GM04503 (cell line): ENCODE measurements at regions not wholly inside any gene's neighbourhood (a gene's known extent, or its start where the extent isn't known, plus 50 kb on each side); places are given as distances from the start of the nearest gene placed in this dataset.

Experiments
- DNase-seq: peaks from one replicate; pipeline ENCODE4 v3.0.0-alpha.2; 2012; ENCODE audit warnings: low read depth

- DNase-seq = no peak
Measured at GRCh38 chr2:7896940-7897487, 784.8 kb upstream of the ID2 start.

- no peak for DNase-seq
Measured at GRCh38 chr2:7899241-7899640, 782.6 kb upstream of the ID2 start.

DNA sequence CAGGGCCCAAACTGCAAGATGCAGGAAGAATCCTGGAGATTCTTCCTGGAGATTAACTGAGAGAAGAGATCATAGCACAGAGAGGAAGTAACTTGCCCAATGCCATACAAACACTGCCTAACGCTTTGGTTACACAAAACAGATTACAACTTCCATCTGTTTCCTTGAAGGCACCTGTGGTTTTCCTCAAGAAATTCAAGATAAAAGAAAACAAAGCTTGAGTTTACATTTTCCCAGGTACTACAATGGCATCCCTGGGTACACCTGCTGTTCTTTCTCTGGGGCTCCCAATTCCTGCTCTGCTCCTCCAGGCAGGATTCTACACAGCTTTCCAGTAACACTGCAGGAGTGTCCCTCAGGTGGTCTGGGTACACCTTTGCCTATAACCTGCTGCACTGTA is 781.9 kb upstream of the ID2 start:
- no peak for DNase-seq

DNA sequence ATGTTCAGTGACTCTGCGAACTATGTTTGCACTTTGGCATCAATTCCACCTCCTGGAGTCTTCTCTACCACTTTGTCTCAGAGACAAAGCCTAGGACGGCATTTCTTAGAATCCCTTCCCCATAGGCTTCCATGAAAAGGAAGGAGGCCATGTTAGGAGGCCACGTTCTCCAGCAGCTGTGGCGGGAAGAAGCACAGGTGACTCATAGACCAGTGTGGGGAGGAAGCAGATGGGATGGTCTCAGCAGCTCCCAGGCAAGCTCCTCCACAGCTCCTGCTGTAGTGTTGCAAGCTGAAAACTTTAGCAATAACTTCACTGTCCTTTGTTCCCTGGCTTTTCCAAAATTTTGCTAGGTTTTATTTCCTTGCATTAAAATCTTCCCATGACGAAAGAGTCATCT is 781.3 kb upstream of the ID2 start:
- no peak for DNase-seq

GRCh38 chr2:7902251-7902765 is 779.5 kb upstream of the ID2 start:
- no peak for DNase-seq

- no peak for DNase-seq
Measured at GRCh38 chr2:7904319-7904718, 777.5 kb upstream of the ID2 start.

DNA sequence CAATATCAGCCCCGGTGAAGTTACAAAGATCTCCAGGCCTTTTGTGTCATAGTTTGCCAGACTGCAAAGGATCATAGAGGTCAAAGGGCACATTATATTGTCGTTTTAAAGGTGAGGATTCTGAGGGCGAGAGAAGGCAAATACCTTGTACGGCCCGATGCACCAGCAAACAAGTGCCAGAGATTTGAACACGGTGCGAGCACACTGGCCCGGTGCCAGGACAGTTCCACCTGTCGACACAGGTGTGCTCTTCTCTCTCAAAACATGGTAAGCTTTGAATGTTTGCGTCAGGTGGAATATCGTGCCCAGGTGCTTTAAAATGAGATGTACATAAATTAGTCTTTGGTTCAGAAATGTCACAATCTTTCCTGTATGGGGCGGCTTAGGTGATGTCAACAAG is 776.1 kb upstream of the ID2 start:
- DNase-seq = no peak

- no peak for DNase-seq
Measured at GRCh38 chr2:7906431-7906830, 775.4 kb upstream of the ID2 start.

- DNase-seq = no peak
Measured at GRCh38 chr2:7907041-7907440, 774.8 kb upstream of the ID2 start.

DNA sequence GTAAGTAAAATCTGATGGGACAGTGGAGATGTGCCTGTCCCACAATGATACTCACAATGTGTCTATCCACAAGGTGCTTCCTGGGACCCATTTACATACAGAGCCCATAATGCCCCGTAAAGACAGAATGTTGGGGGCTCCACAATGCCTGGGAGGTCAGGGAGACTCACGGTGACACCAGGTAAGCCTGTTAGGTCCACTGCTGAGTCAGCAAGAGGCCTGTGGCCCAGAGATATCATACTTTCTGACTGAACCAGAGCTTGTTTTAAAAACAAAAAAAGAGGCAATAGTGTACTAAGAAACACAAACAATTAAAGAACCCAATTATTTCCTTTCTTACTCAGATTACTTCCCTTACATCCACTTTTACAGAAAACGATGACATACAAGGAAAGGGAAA is 771.1 kb upstream of the ID2 start:
- no peak for DNase-seq

- DNase-seq = no peak
Measured at GRCh38 chr2:7911196-7911595, 770.7 kb upstream of the ID2 start.

DNA sequence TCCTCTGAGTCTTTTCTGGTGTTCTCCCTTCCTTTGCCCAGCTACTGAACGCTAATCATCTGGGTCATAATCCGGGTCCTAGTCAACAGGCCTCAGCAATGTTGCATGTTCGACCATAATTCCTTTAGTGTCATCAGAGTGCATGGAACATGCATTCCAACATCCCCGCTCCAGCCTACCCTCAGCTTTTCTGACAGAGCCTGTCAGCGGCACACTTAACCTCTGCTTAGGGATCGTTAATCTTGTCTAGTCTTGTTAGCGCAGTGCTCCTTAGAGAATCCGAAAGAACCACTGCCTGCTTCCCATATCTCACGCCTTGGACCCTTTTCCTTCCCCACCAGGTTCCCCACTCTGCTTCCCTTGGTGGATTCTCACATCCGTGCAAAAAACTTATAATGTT is 767.9 kb upstream of the ID2 start:
- no peak for DNase-seq

GRCh38 chr2:7915302-7916091 is 766.4 kb upstream of the ID2 start:
- peak; percentile 19 for DNase-seq

DNA sequence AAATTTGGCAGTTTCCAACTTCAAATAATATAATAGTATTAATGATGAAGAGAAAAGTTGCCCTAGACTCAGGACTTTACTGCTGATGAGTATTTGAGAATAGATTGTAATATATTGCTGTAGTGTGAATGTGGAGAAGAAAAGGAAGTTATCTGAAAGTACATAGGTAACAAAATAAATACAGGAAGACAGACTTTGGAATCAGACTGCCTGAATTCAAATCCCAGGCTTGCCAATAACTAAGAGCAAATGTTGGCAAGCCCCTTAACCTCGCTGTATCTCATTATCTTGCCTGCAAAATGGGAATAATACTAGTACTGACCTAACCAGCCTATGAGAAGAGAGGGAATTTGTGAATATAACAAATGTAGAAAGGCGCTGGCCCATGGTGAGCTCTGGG is 765.2 kb upstream of the ID2 start:
- DNase-seq = no peak

GRCh38 chr2:7919510-7919909 is 762.3 kb upstream of the ID2 start:
- no peak for DNase-seq

GRCh38 chr2:7924023-7924762 is 757.7 kb upstream of the ID2 start:
- no peak for DNase-seq

GRCh38 chr2:7925506-7925905 is 756.4 kb upstream of the ID2 start:
- DNase-seq = no peak

GRCh38 chr2:7927691-7928090 is 754.2 kb upstream of the ID2 start:
- peak; percentile 27 for DNase-seq

GRCh38 chr2:7929281-7929680 is 752.6 kb upstream of the ID2 start:
- no peak for DNase-seq

DNA sequence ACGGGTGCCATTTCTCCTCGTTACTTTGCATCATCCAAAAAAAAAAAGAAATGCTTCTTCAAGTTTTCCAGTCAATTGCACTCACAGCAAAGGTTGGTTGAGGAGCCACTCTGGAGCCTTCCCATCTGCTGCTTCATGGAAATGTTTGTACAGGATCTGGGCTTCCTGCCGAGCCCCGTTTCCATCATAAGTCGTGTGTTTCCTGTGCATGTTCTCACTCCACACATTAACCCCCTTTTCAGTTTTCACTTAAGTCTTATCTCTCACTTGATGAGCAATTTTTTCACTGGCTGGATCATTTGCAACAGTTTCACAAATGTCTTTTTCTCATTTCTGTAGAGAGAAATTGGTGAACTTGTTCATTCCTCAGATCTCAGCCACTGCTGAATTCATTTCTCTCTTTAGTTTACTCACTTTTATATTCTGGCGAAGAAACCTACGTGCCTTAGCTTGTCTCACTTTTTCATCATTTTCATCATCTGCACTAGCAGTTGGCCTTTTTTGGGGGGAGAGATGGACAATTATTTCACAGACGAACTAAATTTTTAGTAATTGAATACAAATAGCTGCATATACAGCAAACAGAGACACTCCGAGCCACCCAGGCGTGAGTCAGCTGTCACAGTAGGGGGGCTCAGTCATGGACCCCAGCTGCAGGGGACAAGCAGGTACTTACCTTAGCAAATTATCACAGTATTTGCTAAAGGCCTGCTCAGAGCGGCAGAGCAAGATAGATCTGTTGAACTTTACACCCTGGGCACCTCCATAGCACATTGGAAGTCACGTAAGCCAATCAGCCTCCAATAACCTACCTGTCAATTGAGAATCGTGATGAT is 750.8 kb upstream of the ID2 start:
- peak; percentile 5 for DNase-seq

DNA sequence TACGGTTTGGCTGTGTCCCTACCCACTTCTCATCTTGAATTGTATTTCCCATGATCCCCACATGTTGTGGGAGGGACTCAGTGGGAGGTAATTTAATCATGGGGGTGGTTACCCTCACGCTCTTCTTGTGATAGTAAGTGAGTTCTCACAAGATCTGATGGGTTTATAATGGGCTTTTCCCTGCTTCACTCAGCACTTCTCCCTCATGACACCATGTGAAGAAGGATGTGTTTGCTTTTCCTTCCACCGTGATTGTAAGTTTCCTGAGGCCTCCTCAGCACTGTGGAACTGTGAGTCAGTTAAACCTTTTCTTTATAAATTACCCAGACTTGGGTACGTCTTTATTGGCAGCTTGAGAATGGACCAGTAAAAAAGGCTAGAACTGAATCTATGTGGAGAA is 750.0 kb upstream of the ID2 start:
- DNase-seq = no peak

DNA sequence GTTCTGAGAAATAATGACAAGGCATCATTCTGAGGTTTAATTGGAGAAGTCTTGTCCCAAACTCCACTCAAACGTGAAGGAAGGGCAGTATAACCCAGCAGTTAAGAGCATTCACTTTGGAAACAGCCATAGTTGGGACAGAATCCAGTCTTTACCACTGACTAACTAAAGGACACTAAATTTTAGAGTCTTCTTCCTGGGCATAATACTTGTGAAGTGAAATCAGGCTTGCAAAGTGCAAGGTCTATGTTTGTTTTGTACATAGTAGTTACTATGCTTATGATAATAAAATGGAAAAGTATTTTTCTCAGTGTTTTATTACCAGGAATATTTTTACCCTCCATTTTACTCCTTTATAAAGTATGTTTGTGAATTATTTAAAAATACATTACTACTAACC is 748.2 kb upstream of the ID2 start:
- DNase-seq = no peak
